A549 (cell line): ENCODE measurements at regions not wholly inside any gene's neighbourhood (a gene's known extent, or its start where the extent isn't known, plus 50 kb on each side); places are given as distances from the start of the nearest gene placed in this dataset.

Experiments
- ATAC-seq, 2 experiments: fragments of 200-7000 bp in 1 of 2; fragments of >200 bp in 1 of 2; cut with Nextera tagmentation in 1 of 2; cut with Tn5 transposase in 1 of 2; 3 replicates each; pipeline versions ENCODE4 v1.8.0 to v1.9.1; 2018 to 2020; ENCODE audit warnings: mild to moderate bottlenecking in 1 of 2, moderate library complexity in 1 of 2
- CTCF ChIA-PET: fragments of 300-600 bp; sonication (Branson Sonifier 250); formaldehyde crosslinking; extraction: SDS; loops from one replicate; lab custom pipeline; 2021; ENCODE audit warnings: antibody characterized with exemption, inconsistent platforms; lab: Yijun Ruan, JAX
- POLR2A ChIA-PET: fragments of 350-600 bp; formaldehyde crosslinking; extraction: SDS; loops from one replicate; lab custom pipeline; 2021; ENCODE audit warnings: antibody characterized with exemption, inconsistent platforms; lab: Yijun Ruan, JAX
- DNase-seq, 2 experiments: peaks; one replicate each; pipeline versions ENCODE4 v3.0.0 to v3.0.0-alpha.2; 2011 to 2016; ENCODE audit warnings: low read depth in 1 of 2, low spot score in 1 of 2
- FAIRE-seq: peaks from 2 replicates; lab custom pipeline; 2011; peaks lifted over from hg19 to GRCh38; lab: Jason Lieb, UNC
- H3K27ac ChIP-seq, 2 experiments: fragments of >200 bp; sonication (Bioruptor Twin); formaldehyde crosslinking; 3 replicates each; pipeline ENCODE4 v1.5.1; 2016 to 2017
- H3K4me1 ChIP-seq: fragments of >200 bp; sonication (Bioruptor Twin); formaldehyde crosslinking; 3 replicates; pipeline ENCODE4 v1.6.1; 2016
- H3K4me2 ChIP-seq: fragments of >200 bp; sonication (Bioruptor Twin); formaldehyde crosslinking; 3 replicates; pipeline ENCODE4 v1.6.1; 2016
- H3K4me3 ChIP-seq: fragments of >200 bp; sonication (Bioruptor Twin); formaldehyde crosslinking; 3 replicates; pipeline ENCODE4 v1.5.1; 2016
- H3K9me3 ChIP-seq: fragments of >200 bp; sonication (Bioruptor Twin); formaldehyde crosslinking; 3 replicates; pipeline ENCODE4 v1.6.1; 2016
- ATOH8 ChIP-seq: fragments of 250-450 bp; sonication (Bioruptor Pico); IDR thresholded peaks from 2 replicates; pipeline ENCODE4 v1.5.0; 2020; ENCODE audit warnings: low read depth, mild to moderate bottlenecking, moderate library complexity
- BHLHE40 ChIP-seq: IDR thresholded peaks from 2 replicates; pipeline ENCODE4 v1.6.1; 2012; ENCODE audit warnings: low read depth, low read length, inconsistent platforms
- CEBPB ChIP-seq, 2 experiments: fragments of >200 bp in 1 of 2; sonication (Bioruptor Twin) in 1 of 2; formaldehyde crosslinking in 1 of 2; IDR thresholded peaks; 2 replicates each; pipeline ENCODE4 v1.6.1; 2012 to 2016
- EHF ChIP-seq: fragments of 250-450 bp; sonication (Bioruptor Pico); IDR thresholded peaks from 2 replicates; pipeline ENCODE4 v1.5.0; 2020; ENCODE audit warnings: mild to moderate bottlenecking
- EP300 ChIP-seq, 2 experiments: fragments of >200 bp; sonication (Bioruptor Twin); formaldehyde crosslinking; IDR thresholded peaks; 2 replicates in 1 of 2; 3 replicates in 1 of 2; pipeline ENCODE4 v1.6.1; 2016 to 2017
- FOSB ChIP-seq: fragments of 250-450 bp; sonication (Bioruptor Pico); IDR thresholded peaks from 2 replicates; pipeline ENCODE4 v1.5.0; 2020; ENCODE audit warnings: mild to moderate bottlenecking, moderate library complexity
- HDAC2 ChIP-seq: fragments of 200-600 bp; sonication (generic); IDR thresholded peaks from 2 replicates; pipeline ENCODE4 v1.6.1; 2016
- HES2 ChIP-seq: fragments of >200 bp; sonication (Bioruptor Twin); formaldehyde crosslinking; IDR thresholded peaks from 2 replicates; pipeline ENCODE4 v1.6.1; 2016
- HEYL ChIP-seq: fragments of 250-450 bp; sonication (Bioruptor Pico); IDR thresholded peaks from 2 replicates; pipeline ENCODE4 v1.8.0; 2021; ENCODE audit warnings: mild to moderate bottlenecking, moderate library complexity
- HOXA7 ChIP-seq: fragments of 250-450 bp; sonication (Bioruptor Pico); IDR thresholded peaks from 2 replicates; pipeline ENCODE4 v1.5.0; 2020; ENCODE audit warnings: mild to moderate bottlenecking, moderate library complexity
- HOXB5 ChIP-seq: fragments of 250-450 bp; sonication (Bioruptor Pico); IDR thresholded peaks from 2 replicates; pipeline ENCODE4 v1.5.0; 2020; ENCODE audit warnings: mild to moderate bottlenecking, moderate library complexity
- JUN ChIP-seq, 2 experiments: fragments of >200 bp; sonication (Bioruptor Twin); formaldehyde crosslinking; IDR thresholded peaks; 2 replicates in 1 of 2; 3 replicates in 1 of 2; pipeline ENCODE4 v1.6.1; 2016 to 2017
- KDM1A ChIP-seq: fragments of 200-600 bp; sonication (generic); IDR thresholded peaks from 2 replicates; pipeline ENCODE4 v1.6.1; 2016; ENCODE audit warnings: low read depth, mild to moderate bottlenecking
- MAFK ChIP-seq: fragments of 450-650 bp; IDR thresholded peaks from 2 replicates; pipeline ENCODE4 v1.6.1; 2014; ENCODE audit not compliant: partially characterized antibody
- MAZ ChIP-seq: fragments of 150-350 bp; IDR thresholded peaks from 2 replicates; pipeline ENCODE4 v1.6.1; 2014; ENCODE audit warnings: antibody characterized with exemption, low read depth, low read length, borderline replicate concordance
- NFE2L2 ChIP-seq: fragments of 150-350 bp; conservative IDR thresholded peaks from 2 replicates; pipeline ENCODE4 v1.6.1; 2014; ENCODE audit warnings: low read length
- NPAS2 ChIP-seq: fragments of 250-450 bp; sonication (Bioruptor Pico); IDR thresholded peaks from 2 replicates; pipeline ENCODE4 v1.8.0; 2022; ENCODE audit warnings: mild to moderate bottlenecking, moderate library complexity, borderline replicate concordance
- RAD21 ChIP-seq, 2 experiments: fragments of >200 bp in 1 of 2; sonication (Bioruptor Twin) in 1 of 2; formaldehyde crosslinking in 1 of 2; IDR thresholded peaks in 1 of 2; conservative IDR thresholded peaks in 1 of 2; 2 replicates in 1 of 2; 3 replicates in 1 of 2; pipeline ENCODE4 v1.6.1; 2012 to 2018; ENCODE audit warnings: inconsistent platforms in 1 of 2
- RARB ChIP-seq: fragments of 250-450 bp; sonication (Bioruptor Pico); IDR thresholded peaks from 2 replicates; pipeline ENCODE4 v1.8.0; 2021; ENCODE audit warnings: mild to moderate bottlenecking, moderate library complexity
- REST ChIP-seq: fragments of 200-600 bp; sonication (generic); IDR thresholded peaks from 2 replicates; pipeline ENCODE4 v1.6.1; 2016; ENCODE audit warnings: antibody characterized with exemption, mild to moderate bottlenecking, moderate library complexity
- RFX5 ChIP-seq: fragments of 450-650 bp; IDR thresholded peaks from 2 replicates; pipeline ENCODE4 v1.7.1; 2014; ENCODE audit warnings: antibody characterized with exemption, mild to moderate bottlenecking, moderate library complexity
- TFCP2L1 ChIP-seq: fragments of 250-450 bp; sonication (Bioruptor Pico); IDR thresholded peaks from 2 replicates; pipeline ENCODE4 v1.5.0; 2021; ENCODE audit warnings: mild to moderate bottlenecking
- TP53 ChIP-seq: fragments of 250-450 bp; sonication (Bioruptor Pico); IDR thresholded peaks from 2 replicates; pipeline ENCODE4 v1.5.0; 2021; ENCODE audit warnings: mild to moderate bottlenecking, moderate library complexity
- USF2 ChIP-seq: fragments of 450-650 bp; IDR thresholded peaks from 2 replicates; pipeline ENCODE4 v1.6.1; 2014; ENCODE audit warnings: antibody characterized with exemption
- ZSCAN20 ChIP-seq: fragments of 250-450 bp; sonication (Bioruptor Pico); IDR thresholded peaks from 2 replicates; pipeline ENCODE4 v1.8.0; 2022; ENCODE audit warnings: mild to moderate bottlenecking, moderate library complexity
- WGBS: methylation state at CpG from one replicate; pipeline ENCODE4 v1.1.6; 2017; ENCODE audit errors: missing lambda C conversion rate; 5-methylcytosine and 5-hydroxymethylcytosine counted together

GRCh38 chr20:56989516-56989915 lies 276.9 kb downstream of the BMP7 start:
- 85% methylated on average over 3 of the region's 3 CpGs for WGBS
- H3K27ac ChIP-seq: no peak overlapping the region
- no peaks in the 10 kb centered on the region for H3K4me1 ChIP-seq
- H3K9me3 ChIP-seq: peaks cover 30% of the 10 kb centered on the region; the same call in 2 of the 3 replicates
- FAIRE-seq (no peak), DNase-seq (no peak), ATAC-seq (no peak)
- no peak overlapping the region for H3K4me2 ChIP-seq
- CTCF ChIA-PET: interaction anchor here (1.1 to 3.7 kb wide), 3 partner anchors 11 to 102 kb away, joined by 3 to 19 read pairs (median 4); no protein-coding TSS in a partner anchor
- POLR2A ChIA-PET: no interaction called here
- H3K4me3 ChIP-seq: no peak overlapping the region
- no peak for TF ChIP-seq REST
- no peak for TF ChIP-seq HES2
- no peak for TF ChIP-seq EP300 (IDR thresholded peaks at IDR 0.05)
- TF ChIP-seq HOXA7 (CRISPR knock-in tag): no peak
- TF ChIP-seq RAD21 (conservative IDR thresholded peaks at IDR 0.05 in 1 of 2, IDR thresholded peaks at IDR 0.05 in 1 of 2): no peak

- ATAC-seq: peak in 1 of 2 experiments; percentile 18; a peak in 1 of 6 replicates
- Histone ChIP-seq H3K4me2 (no peak overlapping the region), H3K27ac (no peak overlapping the region), H3K9me3 (peaks cover 4% of the 10 kb centered on the region), H3K4me3 (no peak overlapping the region), H3K4me1 (no peaks in the 10 kb centered on the region)
- POLR2A ChIA-PET: no interaction called here
- no peak for DNase-seq
- CTCF ChIA-PET: interaction anchor here (0.8 to 4.3 kb wide), 5 partner anchors 10 to 442 kb away, joined by 3 to 38 read pairs (median 4); no protein-coding TSS in a partner anchor
- WGBS: 93% methylated on average over 3 of the region's 3 CpGs
- no peak for TF ChIP-seq HEYL (CRISPR knock-in tag)
- TF ChIP-seq MAZ: no peak
- no peak for TF ChIP-seq BHLHE40
- TF ChIP-seq JUN (IDR thresholded peaks at IDR 0.05): no peak
- no peak for TF ChIP-seq ATOH8 (CRISPR knock-in tag)
- TF ChIP-seq ZSCAN20 (CRISPR knock-in tag): no peak
- TF ChIP-seq RFX5: no peak
- FAIRE-seq: no peak
Observed at GRCh38 chr20:56993020-56993559, 273.4 kb downstream of the BMP7 start.

GRCh38 chr20:56994006-56994405 lies 272.4 kb downstream of the BMP7 start:
- FAIRE-seq: no peak
- TF ChIP-seq MAFK (no peak), TP53 (CRISPR knock-in tag) (no peak), EHF (no peak), REST (no peak), NPAS2 (no peak), RARB (no peak), KDM1A (no peak), EP300 (IDR thresholded peaks at IDR 0.05) (no peak), FOSB (no peak), HDAC2 (no peak), JUN (IDR thresholded peaks at IDR 0.05) (no peak), RFX5 (no peak), HOXA7 (CRISPR knock-in tag) (no peak), CEBPB (IDR thresholded peaks at IDR 0.05) (no peak), USF2 (no peak), NFE2L2 (no peak), TFCP2L1 (CRISPR knock-in tag) (no peak), HOXB5 (CRISPR knock-in tag) (no peak)

More at GRCh38 chr20:56994006-56994405, 272.4 kb downstream of the BMP7 start:
- Histone ChIP-seq H3K4me1 (no peaks in the 10 kb centered on the region), H3K27ac (no peak overlapping the region), H3K4me2 (no peak overlapping the region), H3K4me3 (no peak overlapping the region), H3K9me3 (peaks cover 13% of the 10 kb centered on the region)
- ChIA-PET POLR2A (no interaction called here), CTCF (interaction anchor here (0.7 to 4.3 kb wide), 6 partner anchors 10 to 443 kb away, joined by 3 to 38 read pairs (median 8); partner anchors contain the start of gene TFAP2C)
- peak in 1 of 2 experiments; percentile 37; a peak in 2 of 6 replicates for ATAC-seq
- no peak for DNase-seq
- WGBS: 60% methylated on average over 8 of the region's 8 CpGs
